GM12878 (cell line): ENCODE measurements at regions not wholly inside any gene's neighbourhood (a gene's known extent, or its start where the extent isn't known, plus 50 kb on each side); places are given as distances from the start of the nearest gene placed in this dataset.

ENCODE experiments used
- FOXM1 ChIP-seq: IDR thresholded peaks from 2 replicates; pipeline ENCODE4 v1.6.1; 2012; ENCODE audit warnings: low read depth, mild to moderate bottlenecking, inconsistent platforms, low read length, moderate library complexity
- LARP7 ChIP-seq: fragments of 450-650 bp; IDR thresholded peaks from 2 replicates; pipeline ENCODE4 v1.6.1; 2017; ENCODE audit warnings: mild to moderate bottlenecking
- NFYB ChIP-seq: IDR thresholded peaks from 2 replicates; pipeline ENCODE4 v1.6.1; 2011; ENCODE audit warnings: low read depth, mild to moderate bottlenecking, low read length, improper control_type of control experiment, moderate library complexity; ENCODE audit not compliant: insufficient read depth
- NR2C2 ChIP-seq: IDR thresholded peaks from 2 replicates; pipeline ENCODE4 v1.6.1; 2011; ENCODE audit warnings: borderline replicate concordance, low read depth; ENCODE audit not compliant: control insufficient read depth, insufficient read length
- POLR2AphosphoS5 ChIP-seq: IDR thresholded peaks from 2 replicates; pipeline ENCODE4 v1.6.1; 2011; ENCODE audit warnings: mild to moderate bottlenecking, low read length, inconsistent platforms
- SREBF2 ChIP-seq: IDR thresholded peaks from 2 replicates; pipeline ENCODE4 v1.6.1; 2012; ENCODE audit warnings: mild to moderate bottlenecking, low read length
- ZBTB4 ChIP-seq: fragments of 450-650 bp; formaldehyde crosslinking; IDR thresholded peaks from 2 replicates; pipeline ENCODE4 v1.4.0; 2022; ENCODE audit warnings: mild to moderate bottlenecking, moderate library complexity
- ZNF217 ChIP-seq: fragments of 450-650 bp; IDR thresholded peaks from 2 replicates; pipeline ENCODE4 v1.6.1; 2017; ENCODE audit warnings: antibody characterized with exemption, mild to moderate bottlenecking
- ZNF687 ChIP-seq: fragments of 450-650 bp; IDR thresholded peaks from 2 replicates; pipeline ENCODE4 v1.6.1; 2017; ENCODE audit warnings: mild to moderate bottlenecking, moderate library complexity
- ZZZ3 ChIP-seq: IDR thresholded peaks from 2 replicates; pipeline ENCODE4 v1.6.1; 2011; ENCODE audit warnings: low read depth; ENCODE audit not compliant: control insufficient read depth, insufficient read length
- TF ChIP-seq, protein P1 (sequence below): fragments of 150-350 bp; IDR thresholded peaks from 2 replicates; pipeline ENCODE4 v1.6.1; 2016; ENCODE audit warnings: low read depth, low read length
- TF ChIP-seq, protein P2 (sequence below): IDR thresholded peaks from 2 replicates; pipeline ENCODE4 v1.6.1; 2012; ENCODE audit warnings: low read depth, low read length, improper control_type of control experiment

GRCh38 chr5:109532773-109533364 lies 123.1 kb upstream of the PJA2 start (continued):
- TF ChIP-seq ZBTB4 (CRISPR knock-in tag) (no peak), ZNF687 (no peak), NR2C2 (no peak), LARP7 (no peak), NFYB (no peak), ZZZ3 (no peak), POLR2AphosphoS5 (no peak), ZNF217 (no peak), FOXM1 (no peak), SREBF2 (no peak)
- TF ChIP-seq, protein P1, sequence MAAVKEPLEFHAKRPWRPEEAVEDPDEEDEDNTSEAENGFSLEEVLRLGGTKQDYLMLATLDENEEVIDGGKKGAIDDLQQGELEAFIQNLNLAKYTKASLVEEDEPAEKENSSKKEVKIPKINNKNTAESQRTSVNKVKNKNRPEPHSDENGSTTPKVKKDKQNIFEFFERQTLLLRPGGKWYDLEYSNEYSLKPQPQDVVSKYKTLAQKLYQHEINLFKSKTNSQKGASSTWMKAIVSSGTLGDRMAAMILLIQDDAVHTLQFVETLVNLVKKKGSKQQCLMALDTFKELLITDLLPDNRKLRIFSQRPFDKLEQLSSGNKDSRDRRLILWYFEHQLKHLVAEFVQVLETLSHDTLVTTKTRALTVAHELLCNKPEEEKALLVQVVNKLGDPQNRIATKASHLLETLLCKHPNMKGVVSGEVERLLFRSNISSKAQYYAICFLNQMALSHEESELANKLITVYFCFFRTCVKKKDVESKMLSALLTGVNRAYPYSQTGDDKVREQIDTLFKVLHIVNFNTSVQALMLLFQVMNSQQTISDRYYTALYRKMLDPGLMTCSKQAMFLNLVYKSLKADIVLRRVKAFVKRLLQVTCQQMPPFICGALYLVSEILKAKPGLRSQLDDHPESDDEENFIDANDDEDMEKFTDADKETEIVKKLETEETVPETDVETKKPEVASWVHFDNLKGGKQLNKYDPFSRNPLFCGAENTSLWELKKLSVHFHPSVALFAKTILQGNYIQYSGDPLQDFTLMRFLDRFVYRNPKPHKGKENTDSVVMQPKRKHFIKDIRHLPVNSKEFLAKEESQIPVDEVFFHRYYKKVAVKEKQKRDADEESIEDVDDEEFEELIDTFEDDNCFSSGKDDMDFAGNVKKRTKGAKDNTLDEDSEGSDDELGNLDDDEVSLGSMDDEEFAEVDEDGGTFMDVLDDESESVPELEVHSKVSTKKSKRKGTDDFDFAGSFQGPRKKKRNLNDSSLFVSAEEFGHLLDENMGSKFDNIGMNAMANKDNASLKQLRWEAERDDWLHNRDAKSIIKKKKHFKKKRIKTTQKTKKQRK, result no peak
- TF ChIP-seq, protein P2, sequence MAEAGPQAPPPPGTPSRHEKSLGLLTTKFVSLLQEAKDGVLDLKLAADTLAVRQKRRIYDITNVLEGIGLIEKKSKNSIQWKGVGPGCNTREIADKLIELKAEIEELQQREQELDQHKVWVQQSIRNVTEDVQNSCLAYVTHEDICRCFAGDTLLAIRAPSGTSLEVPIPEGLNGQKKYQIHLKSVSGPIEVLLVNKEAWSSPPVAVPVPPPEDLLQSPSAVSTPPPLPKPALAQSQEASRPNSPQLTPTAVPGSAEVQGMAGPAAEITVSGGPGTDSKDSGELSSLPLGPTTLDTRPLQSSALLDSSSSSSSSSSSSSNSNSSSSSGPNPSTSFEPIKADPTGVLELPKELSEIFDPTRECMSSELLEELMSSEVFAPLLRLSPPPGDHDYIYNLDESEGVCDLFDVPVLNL, result no peak
